Gastrocnemius medialis (tissue), 4 donors: ENCODE measurements at regions not wholly inside any gene's neighbourhood (a gene's known extent, or its start where the extent isn't known, plus 50 kb on each side); places are given as distances from the start of the nearest gene placed in this dataset.

Experiments used
- ATAC-seq, 2 donors: fragments of 150-250 bp; one replicate each; pipeline ENCODE4 v1.9.1; 2016
- DNase-seq, 2 donors: peaks; one replicate each; pipeline ENCODE4 v3.0.0-alpha.2; 2019
- H3K27ac ChIP-seq, 4 donors: fragments of 200-600 bp; sonication (generic); 1 replicate in 1 of 4; 2 replicates in 3 of 4; pipeline ENCODE4 v1.5.1; 2016 to 2018; ENCODE audit warnings: mild to moderate bottlenecking in 2 of 4, moderate library complexity in 1 of 4
- H3K27me3 ChIP-seq, 3 donors: fragments of 200-600 bp; sonication (generic) in 2 of 3; 1 replicate in 1 of 3; 2 replicates in 2 of 3; pipeline versions ENCODE4 v1.5.1 to v1.6.0; 2016 to 2019; ENCODE audit warnings: mild to moderate bottlenecking in 1 of 3, moderate library complexity in 1 of 3
- H3K36me3 ChIP-seq, 2 donors: fragments of 200-600 bp; sonication (generic) in 1 of 2; one replicate each; pipeline ENCODE4 v1.5.1; 2017 to 2018
- H3K4me1 ChIP-seq, 2 donors: fragments of 200-600 bp; sonication (generic) in 1 of 2; one replicate each; pipeline ENCODE4 v1.5.1; 2016 to 2017; ENCODE audit warnings: mild to moderate bottlenecking in 2 of 2
- H3K4me3 ChIP-seq, 4 donors: fragments of 200-600 bp; sonication (generic) in 3 of 4; 1 replicate in 1 of 4; 2 replicates in 3 of 4; pipeline ENCODE4 v1.5.1; 2016 to 2019; ENCODE audit warnings: mild to moderate bottlenecking in 2 of 4
- H3K9me3 ChIP-seq, 3 donors: fragments of 200-600 bp; sonication (generic) in 2 of 3; 1 replicate in 1 of 3; 2 replicates in 2 of 3; pipeline ENCODE4 v1.5.1; 2016 to 2019
- CTCF ChIP-seq, 5 experiments: fragments of 450-650 bp in 3 of 5; fragments of 200-600 bp in 2 of 5; sonication (generic) in 2 of 5; IDR thresholded peaks in 4 of 5; conservative IDR thresholded peaks in 1 of 5; 1 replicate in 4 of 5; 2 replicates in 1 of 5; pipeline ENCODE4 v1.5.1; 2016 to 2019; ENCODE audit warnings: antibody characterized with exemption in 5 of 5, mild to moderate bottlenecking in 3 of 5, moderate library complexity in 3 of 5
- POLR2A ChIP-seq, 2 donors: fragments of 450-650 bp; IDR thresholded peaks; one replicate each; pipeline ENCODE4 v1.6.1; 2017; ENCODE audit warnings: antibody characterized with exemption in 2 of 2, mild to moderate bottlenecking in 2 of 2, moderate library complexity in 2 of 2
- in situ Hi-C, 4 donors: fragments of 200-750 bp; cut with MboI; loops; one replicate each; pipeline versions ENCODE4 v1.15.0 to v1.8.0; 2017; ENCODE audit warnings: low sequenced_read_pairs in 4 of 4
- intact Hi-C: fragments of 100-400 bp; cut with DNase I; formaldehyde crosslinking; loops from one replicate; pipeline ENCODE4 v1.15.1; 2023; ENCODE audit warnings: low total_unique reads

- no peak for DNase-seq
- no peaks in the 10 kb centered on the region for H3K36me3 ChIP-seq
- no peak for ATAC-seq
- H3K27ac ChIP-seq, result no peak overlapping the region
- no peak overlapping the region for H3K4me3 ChIP-seq
- TF ChIP-seq CTCF (IDR thresholded peaks at IDR 0.05 in 4 of 5, conservative IDR thresholded peaks at IDR 0.05 in 1 of 5) (no peak), POLR2A (IDR thresholded peaks at IDR 0.05) (no peak)
- no peaks in the 10 kb centered on the region for H3K4me1 ChIP-seq
- H3K27me3 ChIP-seq, result no peaks in the 10 kb centered on the region
- in situ Hi-C loops, result no loop called here
- intact Hi-C loops, result no loop called here
- no peaks in the 10 kb centered on the region for H3K9me3 ChIP-seq
Measured at GRCh38 chr20:48015141-48015910, 230.0 kb upstream of the SULF2 start.

GRCh38 chr20:48012401-48012974, 227.2 kb upstream of the SULF2 start:
- no peaks in the 10 kb centered on the region for H3K27me3 ChIP-seq
- H3K27ac ChIP-seq, result no peak overlapping the region
- no peaks in the 10 kb centered on the region for H3K4me1 ChIP-seq
- in situ Hi-C loops, result no loop called here
- DNase-seq (no peak), ATAC-seq (no peak)
- H3K9me3 ChIP-seq, result no peaks in the 10 kb centered on the region
- no peak for TF ChIP-seq POLR2A (IDR thresholded peaks at IDR 0.05)
- TF ChIP-seq CTCF (IDR thresholded peaks at IDR 0.05 in 4 of 5, conservative IDR thresholded peaks at IDR 0.05 in 1 of 5), result no peak
- H3K4me3 ChIP-seq, result no peak overlapping the region
- intact Hi-C loops, result no loop called here
- no peaks in the 10 kb centered on the region for H3K36me3 ChIP-seq

- Histone ChIP-seq H3K27ac (no peak overlapping the region), H3K4me1 (no peaks in the 10 kb centered on the region), H3K4me3 (no peak overlapping the region), H3K27me3 (no peaks in the 10 kb centered on the region), H3K9me3 (no peaks in the 10 kb centered on the region), H3K36me3 (no peaks in the 10 kb centered on the region)
- in situ Hi-C loops, result no loop called here
- TF ChIP-seq POLR2A (IDR thresholded peaks at IDR 0.05) (no peak), CTCF (IDR thresholded peaks at IDR 0.05 in 4 of 5, conservative IDR thresholded peaks at IDR 0.05 in 1 of 5) (no peak)
- ATAC-seq (no peak), DNase-seq (no peak)
- intact Hi-C loops, result no loop called here
Measured at GRCh38 chr20:48011025-48011424, 225.7 kb upstream of the SULF2 start.

GRCh38 chr20:48010623-48011022, 225.3 kb upstream of the SULF2 start:
- DNase-seq (no peak), ATAC-seq (no peak)
- Histone ChIP-seq H3K36me3 (no peaks in the 10 kb centered on the region), H3K27ac (no peak overlapping the region), H3K4me1 (no peaks in the 10 kb centered on the region), H3K27me3 (no peaks in the 10 kb centered on the region), H3K4me3 (no peak overlapping the region), H3K9me3 (no peaks in the 10 kb centered on the region)
- TF ChIP-seq POLR2A (IDR thresholded peaks at IDR 0.05) (no peak), CTCF (IDR thresholded peaks at IDR 0.05 in 4 of 5, conservative IDR thresholded peaks at IDR 0.05 in 1 of 5) (no peak)
- in situ Hi-C loops (no loop called here), intact Hi-C loops (no loop called here)
